PC-9 (cell line): ENCODE measurements at regions not wholly inside any gene's neighbourhood (a gene's known extent, or its start where the extent isn't known, plus 50 kb on each side); places are given as distances from the start of the nearest gene placed in this dataset.

Source experiments
- BruUV-seq: library from RNA; stranded (reverse); fragments of 400-500 nt; replicated peaks from 2 replicates; lab custom pipeline; 2021; lab: Mats Ljungman, UMichigan
- CTCF ChIA-PET: fragments of 300-600 bp; sonication (Branson Sonifier 250); formaldehyde crosslinking; loops from one replicate; lab custom pipeline; 2022; ENCODE audit warnings: antibody characterized with exemption; lab: Charles Lee
- POLR2A ChIA-PET: fragments of 300-600 bp; sonication (Branson Sonifier 250); formaldehyde crosslinking; loops from one replicate; lab custom pipeline; 2022; ENCODE audit warnings: antibody characterized with exemption; ENCODE audit not compliant: unreplicated experiment; lab: Charles Lee
- DNase-seq, 2 experiments: peaks; one replicate each; pipeline versions ENCODE4 v3.0.0 to v3.0.0-alpha.2; 2015 to 2022; ENCODE audit warnings: mixed read lengths in 1 of 2
- H2AFZ ChIP-seq: fragments of 200-600 bp; sonication (generic); 2 replicates; pipeline ENCODE4 v1.8.1; 2017; ENCODE audit warnings: antibody characterized with exemption
- H3F3A ChIP-seq: fragments of 200-600 bp; sonication (generic); 2 replicates; pipeline ENCODE4 v1.8.1; 2017; ENCODE audit warnings: antibody characterized with exemption, mild to moderate bottlenecking, low read depth; ENCODE audit not compliant: insufficient read depth
- H3K27ac ChIP-seq: fragments of 200-600 bp; sonication (generic); 2 replicates; pipeline ENCODE4 v1.6.1; 2016; ENCODE audit warnings: mixed run types
- H3K27me3 ChIP-seq: fragments of 200-600 bp; sonication (generic); 2 replicates; pipeline ENCODE4 v1.6.1; 2016; ENCODE audit warnings: low read depth, mixed run types; ENCODE audit not compliant: insufficient read depth
- H3K36me3 ChIP-seq: fragments of 200-600 bp; sonication (generic); 2 replicates; pipeline ENCODE4 v1.6.1; 2016; ENCODE audit warnings: low read depth, mixed run types
- H3K4me1 ChIP-seq: fragments of 200-600 bp; sonication (generic); replicated peaks from 2 replicates; pipeline ENCODE4 v1.6.1; 2016; ENCODE audit warnings: mixed run types; ENCODE audit not compliant: insufficient read depth
- H3K4me2 ChIP-seq: fragments of 200-600 bp; sonication (generic); 2 replicates; pipeline ENCODE4 v1.6.1; 2017; ENCODE audit warnings: mixed run types
- H3K4me3 ChIP-seq: fragments of 200-600 bp; sonication (generic); 2 replicates; pipeline ENCODE4 v1.6.1; 2016; ENCODE audit warnings: mixed run types
- H3K79me2 ChIP-seq: fragments of 200-600 bp; sonication (generic); 2 replicates; pipeline ENCODE4 v1.6.1; 2017; ENCODE audit warnings: low read depth, mixed run types
- H3K9me2 ChIP-seq: fragments of 200-600 bp; sonication (generic); 2 replicates; pipeline ENCODE4 v1.8.1; 2017; ENCODE audit warnings: mild to moderate bottlenecking; ENCODE audit not compliant: insufficient read depth
- H3K9me3 ChIP-seq: fragments of 200-600 bp; sonication (generic); 2 replicates; pipeline ENCODE4 v1.8.1; 2016; ENCODE audit warnings: low read depth; ENCODE audit not compliant: insufficient read depth
- H4K20me1 ChIP-seq: fragments of 200-600 bp; sonication (generic); 2 replicates; pipeline ENCODE4 v1.8.1; 2017; ENCODE audit not compliant: insufficient read depth
- CTCF ChIP-seq: fragments of 200-600 bp; sonication (generic); conservative IDR thresholded peaks from 2 replicates; pipeline ENCODE4 v1.6.1; 2017; ENCODE audit warnings: mixed run types, antibody characterized with exemption, mild to moderate bottlenecking, moderate library complexity
- EZH2 ChIP-seq: fragments of 200-600 bp; sonication (generic); IDR thresholded peaks from 2 replicates; pipeline ENCODE4 v1.8.0; 2017; ENCODE audit warnings: antibody characterized with exemption, low read depth
- intact Hi-C: fragments of 100-400 bp; cut with micrococcal nuclease; formaldehyde crosslinking; loops from one replicate; pipeline ENCODE4 v1.10.0; 2022; ENCODE audit not compliant: unreplicated experiment

GRCh38 chr3:174424656-174425055, 434.5 kb upstream of the NAALADL2 start:
- Histone ChIP-seq H3K27ac (no peak overlapping the region), H3K27me3 (no peaks in the 10 kb centered on the region), H3K4me1 (no peaks in the 10 kb centered on the region), H3K9me2 (peaks cover 4% of the 10 kb centered on the region; the same call in 1 of the 2 replicates), H3K4me2 (no peak overlapping the region), H3K9me3 (no peaks in the 10 kb centered on the region), H4K20me1 (no peaks in the 10 kb centered on the region), H3K36me3 (no peaks in the 10 kb centered on the region), H3F3A (no peaks in the 10 kb centered on the region), H3K79me2 (no peaks in the 10 kb centered on the region), H2AFZ (no peak overlapping the region), H3K4me3 (no peak overlapping the region)
- BruUV-seq = no TSS peak
- DNase-seq = no peak
- ChIA-PET POLR2A (no interaction called here), CTCF (no interaction called here)
- intact Hi-C loops = no loop called here
- TF ChIP-seq CTCF = no peak
- no peak for TF ChIP-seq EZH2

- Histone ChIP-seq H4K20me1 (no peaks in the 10 kb centered on the region), H3F3A (no peaks in the 10 kb centered on the region), H3K4me2 (no peak overlapping the region), H3K4me3 (no peak overlapping the region), H3K36me3 (no peaks in the 10 kb centered on the region), H2AFZ (no peak overlapping the region), H3K27me3 (no peaks in the 10 kb centered on the region), H3K9me3 (no peaks in the 10 kb centered on the region), H3K9me2 (peaks cover 4% of the 10 kb centered on the region; the same call in 1 of the 2 replicates), H3K27ac (no peak overlapping the region), H3K79me2 (no peaks in the 10 kb centered on the region), H3K4me1 (no peaks in the 10 kb centered on the region)
- intact Hi-C loops = no loop called here
- DNase-seq = no peak
- ChIA-PET CTCF (no interaction called here), POLR2A (no interaction called here)
- BruUV-seq = no TSS peak
- no peak for TF ChIP-seq EZH2
Measured at GRCh38 chr3:174425422-174425821, 433.7 kb upstream of the NAALADL2 start.

GRCh38 chr3:174430986-174431385, 428.1 kb upstream of the NAALADL2 start:
- BruUV-seq = no TSS peak
- no peak for TF ChIP-seq EZH2
- TF ChIP-seq CTCF = no peak
- no peaks in the 10 kb centered on the region for H4K20me1 ChIP-seq
- H3K79me2 ChIP-seq = no peaks in the 10 kb centered on the region
- H2AFZ ChIP-seq = no peak overlapping the region
- no peaks in the 10 kb centered on the region for H3K27me3 ChIP-seq
- no peaks in the 10 kb centered on the region for H3K36me3 ChIP-seq
- H3K4me2 ChIP-seq = no peak overlapping the region
- DNase-seq = no peak
- H3K9me2 ChIP-seq = 0 out of 2 replicates have a peak, but pooled peaks cover 5% of the 10 kb centered on the region
- ChIA-PET CTCF (no interaction called here), POLR2A (no interaction called here)
- no peak overlapping the region for H3K4me3 ChIP-seq
- no peaks in the 10 kb centered on the region for H3K4me1 ChIP-seq
- H3F3A ChIP-seq = no peaks in the 10 kb centered on the region
- no peak overlapping the region for H3K27ac ChIP-seq
- intact Hi-C loops = no loop called here
- H3K9me3 ChIP-seq = no peaks in the 10 kb centered on the region

- POLR2A ChIA-PET = no interaction called here
- Histone ChIP-seq H3K36me3 (no peaks in the 10 kb centered on the region), H4K20me1 (no peaks in the 10 kb centered on the region), H3K79me2 (no peaks in the 10 kb centered on the region), H3K9me3 (no peaks in the 10 kb centered on the region), H3K27ac (no peak overlapping the region), H3K4me1 (no peaks in the 10 kb centered on the region), H3K4me3 (no peak overlapping the region), H3K27me3 (no peaks in the 10 kb centered on the region), H2AFZ (no peak overlapping the region), H3K9me2 (0 out of 2 replicates have a peak, but pooled peaks cover 5% of the 10 kb centered on the region), H3K4me2 (no peak overlapping the region), H3F3A (no peaks in the 10 kb centered on the region)
- intact Hi-C loops = no loop called here
- CTCF ChIA-PET = no interaction called here
- BruUV-seq = no TSS peak
- no peak for DNase-seq
- no peak for TF ChIP-seq CTCF
- no peak for TF ChIP-seq EZH2
Measured at GRCh38 chr3:174431717-174432116, 427.4 kb upstream of the NAALADL2 start.
